Effector memory CD4-positive, alpha-beta T cell (primary cell): ENCODE measurements at regions not wholly inside any gene's neighbourhood (a gene's known extent, or its start where the extent isn't known, plus 50 kb on each side); places are given as distances from the start of the nearest gene placed in this dataset.
"Not testable (repeated sequence)": the region's sequence is repeated elsewhere in the genome, so short reads cannot be mapped to it uniquely, and the experiment has no call there.

ENCODE experiments used
- DNase-seq, 3 donors: peaks; one replicate each; pipeline ENCODE4 v3.0.0-alpha.2; 2020
- H3K27ac ChIP-seq: 2 replicates; pipeline ENCODE4 v1.7.0; 2013; ENCODE audit warnings: mild to moderate bottlenecking, low read length, moderate library complexity; ENCODE audit not compliant: insufficient read depth, poor library complexity, severe bottlenecking
- H3K27me3 ChIP-seq: replicated peaks from 2 replicates; pipeline ENCODE4 v1.7.0; 2013; ENCODE audit warnings: mild to moderate bottlenecking, low read length; ENCODE audit not compliant: insufficient read depth, control insufficient read depth, poor library complexity, severe bottlenecking
- H3K36me3 ChIP-seq: 2 replicates; pipeline ENCODE4 v1.7.0; 2013; ENCODE audit warnings: mild to moderate bottlenecking, low read length, moderate library complexity; ENCODE audit not compliant: control insufficient read depth, insufficient read depth
- H3K4me1 ChIP-seq: 2 replicates; pipeline ENCODE4 v1.7.0; 2013; ENCODE audit warnings: low read length, mild to moderate bottlenecking; ENCODE audit not compliant: control insufficient read depth, insufficient read depth, poor library complexity, severe bottlenecking
- H3K4me3 ChIP-seq: 2 replicates; pipeline ENCODE4 v1.7.0; 2013; ENCODE audit warnings: low read length, low read depth, mild to moderate bottlenecking; ENCODE audit not compliant: insufficient read depth, poor library complexity, severe bottlenecking
- H3K9me3 ChIP-seq: 2 replicates; pipeline ENCODE4 v1.7.0; 2013; ENCODE audit warnings: mild to moderate bottlenecking, low read length, moderate library complexity; ENCODE audit not compliant: control insufficient read depth

GRCh38 chr9:88831713-88832407 lies 159.4 kb upstream of the S1PR3 start:
- peaks cover 4% of the 10 kb centered on the region for H3K4me1 ChIP-seq
- no peak for DNase-seq
- no peaks in the 10 kb centered on the region for H3K36me3 ChIP-seq
- H3K27ac ChIP-seq, result no peak overlapping the region
- H3K27me3 ChIP-seq, result peaks cover 23% of the 10 kb centered on the region
- H3K4me3 ChIP-seq, result no peak overlapping the region
- no peaks in the 10 kb centered on the region for H3K9me3 ChIP-seq

DNA sequence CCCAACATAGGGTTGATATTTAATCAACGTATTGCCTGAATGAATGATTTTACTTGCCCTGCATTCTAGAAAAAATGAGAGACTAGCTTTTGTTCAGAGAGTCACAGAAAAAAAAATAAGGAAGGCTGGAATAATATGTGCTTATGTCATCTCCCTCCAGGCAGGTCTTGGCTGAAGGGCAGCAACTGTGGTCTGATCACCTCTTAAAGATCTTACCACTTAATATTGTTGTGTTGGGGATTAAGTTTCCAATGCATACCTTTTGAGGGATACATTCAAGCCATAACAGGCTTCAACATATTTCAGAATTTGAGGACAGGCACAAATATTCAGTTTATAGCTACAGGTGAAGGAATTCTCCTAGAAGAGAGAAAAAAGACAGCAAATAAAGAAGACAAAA lies 157.3 kb upstream of the S1PR3 start:
- Histone ChIP-seq H3K27ac (no peak overlapping the region), H3K27me3 (peaks cover 23% of the 10 kb centered on the region), H3K4me1 (peaks cover 4% of the 10 kb centered on the region), H3K4me3 (no peak overlapping the region), H3K9me3 (no peaks in the 10 kb centered on the region), H3K36me3 (no peaks in the 10 kb centered on the region)
- DNase-seq, result no peak

DNA sequence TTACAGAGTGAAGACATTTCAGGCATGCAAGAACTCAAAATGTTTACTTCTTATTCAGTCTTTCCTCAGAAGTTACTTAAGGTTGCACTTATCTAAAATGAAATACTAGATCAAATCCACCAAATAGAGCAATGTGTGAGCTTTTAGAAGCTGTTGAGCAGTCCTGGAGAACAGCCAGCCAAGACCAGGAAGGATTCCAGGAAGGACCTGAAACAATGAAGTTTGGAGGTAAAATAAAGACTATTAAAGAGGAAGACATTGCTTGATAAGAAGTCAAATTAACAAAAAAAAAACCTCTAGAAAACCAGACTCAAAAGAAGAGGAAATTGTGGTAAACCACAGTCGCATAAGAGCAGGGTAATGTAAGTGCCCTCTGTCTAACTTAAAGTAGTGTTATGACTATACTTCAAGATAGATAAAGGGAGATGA lies 156.2 kb upstream of the S1PR3 start:
- Histone ChIP-seq H3K4me1 (peaks cover 4% of the 10 kb centered on the region), H3K27me3 (peaks cover 23% of the 10 kb centered on the region), H3K4me3 (no peak overlapping the region), H3K27ac (no peak overlapping the region), H3K36me3 (no peaks in the 10 kb centered on the region), H3K9me3 (no peaks in the 10 kb centered on the region)
- no peak for DNase-seq

DNA sequence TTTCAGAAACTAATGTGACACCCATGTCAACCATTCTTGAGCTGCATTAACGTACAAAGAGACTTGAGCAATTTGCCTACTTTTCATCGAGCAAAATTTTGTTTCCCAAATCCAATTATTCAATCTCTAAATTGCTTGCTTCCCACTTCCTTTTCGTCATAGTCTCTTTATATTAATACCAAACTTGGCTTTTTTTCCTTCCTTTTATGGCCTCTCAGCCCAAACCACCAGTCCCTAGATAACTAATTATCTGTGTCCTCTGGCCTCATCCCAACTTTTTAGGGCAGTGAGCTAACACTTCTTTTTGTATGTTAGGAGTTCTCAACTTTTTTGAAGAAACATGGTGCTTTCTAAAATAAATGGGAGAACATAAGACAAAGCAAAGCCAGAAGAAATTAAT lies 155.5 kb upstream of the S1PR3 start:
- no peak overlapping the region for H3K4me3 ChIP-seq
- no peaks in the 10 kb centered on the region for H3K36me3 ChIP-seq
- no peaks in the 10 kb centered on the region for H3K9me3 ChIP-seq
- H3K27me3 ChIP-seq, result peaks cover 23% of the 10 kb centered on the region
- peaks cover 4% of the 10 kb centered on the region for H3K4me1 ChIP-seq
- H3K27ac ChIP-seq, result no peak overlapping the region
- DNase-seq, result no peak

DNA sequence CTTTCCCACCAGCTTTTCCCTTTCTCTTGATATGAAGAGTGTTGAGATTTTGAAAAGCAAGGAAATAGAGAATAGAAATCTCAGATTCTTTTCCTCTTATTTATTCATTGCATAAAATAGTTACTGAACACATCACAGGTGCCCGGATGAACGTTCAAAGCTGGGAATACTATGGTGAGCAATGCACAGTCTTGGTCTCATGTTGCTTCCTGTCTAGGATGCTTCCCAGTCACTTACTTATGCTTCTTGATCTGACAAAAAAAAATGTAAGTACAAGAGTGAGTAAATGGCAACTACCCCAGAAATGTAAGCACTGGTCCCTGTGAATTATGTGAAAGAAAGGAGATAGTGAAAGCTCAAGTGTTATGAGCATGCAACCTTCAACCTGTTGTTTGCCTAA lies 153.5 kb upstream of the S1PR3 start:
- H3K27me3 ChIP-seq, result peaks cover 13% of the 10 kb centered on the region

DNA sequence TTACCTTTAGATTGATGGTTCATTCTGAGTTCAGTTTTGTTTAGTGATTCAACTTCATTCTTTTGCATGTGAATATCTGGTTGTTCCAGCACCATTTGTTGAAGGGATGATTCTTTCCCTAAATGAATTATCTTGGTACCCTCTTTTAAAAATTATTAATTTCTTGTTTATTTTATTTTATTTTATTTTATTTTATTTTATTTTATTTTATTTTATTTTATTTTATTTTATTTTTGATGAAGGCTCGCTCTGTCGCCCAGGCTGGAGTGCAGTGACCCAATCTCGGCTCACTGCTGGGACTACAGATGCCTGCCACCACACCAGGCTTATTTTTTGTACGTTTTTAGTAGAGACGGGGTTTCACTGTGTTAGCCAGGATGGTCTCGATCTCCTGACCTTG lies 141.4 kb upstream of the S1PR3 start:
- not testable (repeated sequence) for H3K36me3 ChIP-seq, H3K27ac ChIP-seq, H3K4me3 ChIP-seq, H3K4me1 ChIP-seq, H3K27me3 ChIP-seq, H3K9me3 ChIP-seq, DNase-seq

More for the DNA sequence above, 153.5 kb upstream of the S1PR3 start:
- Histone ChIP-seq H3K36me3 (no peaks in the 10 kb centered on the region), H3K4me3 (no peak overlapping the region), H3K9me3 (no peaks in the 10 kb centered on the region), H3K4me1 (peaks cover 4% of the 10 kb centered on the region), H3K27ac (no peak overlapping the region)
- no peak for DNase-seq

- Histone ChIP-seq H3K9me3 (no peaks in the 10 kb centered on the region), H3K27me3 (no peaks in the 10 kb centered on the region), H3K4me3 (no peak overlapping the region), H3K4me1 (no peaks in the 10 kb centered on the region), H3K27ac (no peak overlapping the region), H3K36me3 (no peaks in the 10 kb centered on the region)
- DNase-seq, result no peak
Observed at GRCh38 chr9:88852794-88853193, 138.5 kb upstream of the S1PR3 start.

- no peaks in the 10 kb centered on the region for H3K27me3 ChIP-seq
- no peaks in the 10 kb centered on the region for H3K4me1 ChIP-seq
- H3K4me3 ChIP-seq, result no peak overlapping the region
- no peak for DNase-seq
- no peaks in the 10 kb centered on the region for H3K9me3 ChIP-seq
- H3K36me3 ChIP-seq, result no peaks in the 10 kb centered on the region
- H3K27ac ChIP-seq, result no peak overlapping the region
Observed at GRCh38 chr9:88870627-88871026, 120.6 kb upstream of the S1PR3 start.

- no peaks in the 10 kb centered on the region for H3K27me3 ChIP-seq
- no peak overlapping the region for H3K27ac ChIP-seq
- no peaks in the 10 kb centered on the region for H3K36me3 ChIP-seq
- DNase-seq, result no peak
- no peaks in the 10 kb centered on the region for H3K4me1 ChIP-seq
- no peaks in the 10 kb centered on the region for H3K9me3 ChIP-seq
- no peak overlapping the region for H3K4me3 ChIP-seq
Observed at GRCh38 chr9:88871669-88872068, 119.6 kb upstream of the S1PR3 start.

DNA sequence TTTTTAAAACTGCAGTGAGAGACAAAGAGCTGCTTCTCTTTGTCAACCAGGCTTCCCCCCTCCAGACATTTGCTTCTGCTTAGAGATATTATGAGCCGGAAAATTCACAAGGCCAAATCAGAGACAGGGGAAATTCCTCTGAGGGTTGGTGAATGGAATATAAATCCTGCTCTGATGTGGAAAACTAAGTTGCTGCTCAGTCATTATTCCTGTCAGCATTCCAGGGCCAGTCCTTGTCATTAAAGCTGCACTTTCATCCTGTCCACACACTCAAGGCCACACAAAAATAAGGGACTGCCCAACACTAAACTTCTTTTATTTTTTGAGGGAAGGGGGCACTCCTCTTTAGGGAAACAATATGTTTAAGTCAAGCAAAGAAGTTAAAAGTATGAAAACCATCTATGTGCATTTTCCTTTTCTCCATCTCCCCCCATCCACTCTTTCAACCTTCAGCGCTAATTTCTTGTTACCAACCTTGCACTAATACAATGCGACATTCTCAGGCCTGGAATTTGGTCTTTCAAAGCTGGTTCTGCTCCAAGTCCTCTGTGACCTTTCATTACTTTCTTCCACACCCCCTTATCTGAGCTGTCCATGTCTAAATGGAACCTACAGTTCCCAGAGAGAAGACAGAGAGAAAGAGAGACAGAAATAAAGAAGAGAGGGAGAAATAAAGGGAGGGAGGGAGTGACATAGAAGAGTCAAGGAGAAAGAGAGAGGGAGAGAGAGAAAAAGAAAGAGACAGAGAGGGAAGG lies 118.9 kb upstream of the S1PR3 start:
- H3K9me3 ChIP-seq, result no peaks in the 10 kb centered on the region
- no peak for DNase-seq
- H3K27me3 ChIP-seq, result no peaks in the 10 kb centered on the region
- H3K27ac ChIP-seq, result no peak overlapping the region
- no peak overlapping the region for H3K4me3 ChIP-seq
- H3K4me1 ChIP-seq, result no peaks in the 10 kb centered on the region
- no peaks in the 10 kb centered on the region for H3K36me3 ChIP-seq
